Activated T-cell treated with anti-CD3 and anti-CD28 coated beads, Interleukin-2, amount 50 U/mL, for 4 hours (primary cell): ENCODE measurements at regions not wholly inside any gene's neighbourhood (a gene's known extent, or its start where the extent isn't known, plus 50 kb on each side); places are given as distances from the start of the nearest gene placed in this dataset.

Experiments used
- ATAC-seq, 2 donors: fragments of 200-7000 bp; cut with Tn5 transposase; one replicate each; pipeline ENCODE4 v1.10.0; 2021
- DNase-seq: peaks from one replicate; pipeline ENCODE4 v3.0.0-alpha.2; 2020
- H3K27me3 Mint-ChIP-seq: one replicate; pipeline ENCODE4 v1.8.0; 2021; ENCODE audit warnings: low read depth, mixed read lengths
- H3K36me3 Mint-ChIP-seq: one replicate; pipeline ENCODE4 v1.8.0; 2022; ENCODE audit warnings: mixed read lengths; ENCODE audit not compliant: insufficient read depth
- H3K4me1 Mint-ChIP-seq: one replicate; pipeline ENCODE4 v1.8.0; 2021; ENCODE audit warnings: low read depth, mixed read lengths
- H3K4me3 Mint-ChIP-seq: one replicate; pipeline ENCODE4 v1.8.0; 2021; ENCODE audit warnings: mild to moderate bottlenecking, moderate library complexity, mixed read lengths
- H3K9me3 Mint-ChIP-seq: one replicate; pipeline ENCODE4 v1.8.0; 2021; ENCODE audit warnings: mixed read lengths

- H3K4me3 Mint-ChIP-seq = no peak overlapping the region
- no peak for DNase-seq
- peaks cover 15% of the 10 kb centered on the region for H3K9me3 Mint-ChIP-seq
- ATAC-seq = no peak
- no peaks in the 10 kb centered on the region for H3K36me3 Mint-ChIP-seq
- H3K27me3 Mint-ChIP-seq = no peaks in the 10 kb centered on the region
- no peaks in the 10 kb centered on the region for H3K4me1 Mint-ChIP-seq
These were observed 1143.6 kb downstream of the FLRT2 start for GRCh38 chr14:86673523-86673969.

- no peaks in the 10 kb centered on the region for H3K27me3 Mint-ChIP-seq
- ATAC-seq (no peak), DNase-seq (no peak)
- H3K4me1 Mint-ChIP-seq = no peaks in the 10 kb centered on the region
- no peaks in the 10 kb centered on the region for H3K36me3 Mint-ChIP-seq
- H3K9me3 Mint-ChIP-seq = peaks cover 12% of the 10 kb centered on the region
- no peak overlapping the region for H3K4me3 Mint-ChIP-seq
These were observed 1142.1 kb downstream of the FLRT2 start for GRCh38 chr14:86672080-86672479.

- Mint-ChIP-seq H3K9me3 (peaks cover 12% of the 10 kb centered on the region), H3K36me3 (no peaks in the 10 kb centered on the region), H3K4me1 (no peaks in the 10 kb centered on the region), H3K4me3 (no peak overlapping the region), H3K27me3 (no peaks in the 10 kb centered on the region)
- DNase-seq (no peak), ATAC-seq (no peak)
These were observed 1136.0 kb downstream of the FLRT2 start for GRCh38 chr14:86665975-86666374.

GRCh38 chr14:86662334-86662733 is 1132.4 kb downstream of the FLRT2 start:
- DNase-seq (no peak), ATAC-seq (no peak)
- no peak overlapping the region for H3K4me3 Mint-ChIP-seq
- H3K36me3 Mint-ChIP-seq = no peaks in the 10 kb centered on the region
- peaks cover 5% of the 10 kb centered on the region for H3K9me3 Mint-ChIP-seq
- H3K4me1 Mint-ChIP-seq = no peaks in the 10 kb centered on the region
- no peaks in the 10 kb centered on the region for H3K27me3 Mint-ChIP-seq

- DNase-seq = no peak
- Mint-ChIP-seq H3K4me1 (no peaks in the 10 kb centered on the region), H3K27me3 (no peaks in the 10 kb centered on the region), H3K36me3 (no peaks in the 10 kb centered on the region), H3K4me3 (no peak overlapping the region), H3K9me3 (peaks cover 6% of the 10 kb centered on the region)
- no peak for ATAC-seq
These were observed 1124.7 kb downstream of the FLRT2 start for GRCh38 chr14:86654558-86655184.

GRCh38 chr14:86652526-86652925 is 1122.6 kb downstream of the FLRT2 start:
- H3K9me3 Mint-ChIP-seq = peaks cover 6% of the 10 kb centered on the region
- no peak for ATAC-seq
- no peak overlapping the region for H3K4me3 Mint-ChIP-seq
- H3K4me1 Mint-ChIP-seq = no peaks in the 10 kb centered on the region
- no peaks in the 10 kb centered on the region for H3K36me3 Mint-ChIP-seq
- no peaks in the 10 kb centered on the region for H3K27me3 Mint-ChIP-seq
- no peak for DNase-seq

- DNase-seq (no peak), ATAC-seq (no peak)
- Mint-ChIP-seq H3K4me1 (no peaks in the 10 kb centered on the region), H3K27me3 (no peaks in the 10 kb centered on the region), H3K9me3 (peaks cover 3% of the 10 kb centered on the region), H3K36me3 (no peaks in the 10 kb centered on the region), H3K4me3 (no peak overlapping the region)
These were observed 1117.0 kb downstream of the FLRT2 start for GRCh38 chr14:86646696-86647690.

GRCh38 chr14:86646125-86646524 is 1116.2 kb downstream of the FLRT2 start:
- no peaks in the 10 kb centered on the region for H3K27me3 Mint-ChIP-seq
- no peaks in the 10 kb centered on the region for H3K36me3 Mint-ChIP-seq
- no peaks in the 10 kb centered on the region for H3K4me1 Mint-ChIP-seq
- ATAC-seq (no peak), DNase-seq (no peak)
- H3K9me3 Mint-ChIP-seq = peaks cover 3% of the 10 kb centered on the region
- H3K4me3 Mint-ChIP-seq = no peak overlapping the region

- H3K27me3 Mint-ChIP-seq = no peaks in the 10 kb centered on the region
- DNase-seq (no peak), ATAC-seq (no peak)
These were observed 1111.4 kb downstream of the FLRT2 start for GRCh38 chr14:86641310-86641709.

GRCh38 chr14:86640288-86640687 is 1110.3 kb downstream of the FLRT2 start:
- DNase-seq (no peak), ATAC-seq (no peak)
- H3K36me3 Mint-ChIP-seq = no peaks in the 10 kb centered on the region
- H3K4me3 Mint-ChIP-seq = no peak overlapping the region
- no peaks in the 10 kb centered on the region for H3K27me3 Mint-ChIP-seq
- H3K4me1 Mint-ChIP-seq = no peaks in the 10 kb centered on the region
- no peaks in the 10 kb centered on the region for H3K9me3 Mint-ChIP-seq

More at GRCh38 chr14:86641310-86641709, 1111.4 kb downstream of the FLRT2 start:
- Mint-ChIP-seq H3K9me3 (no peaks in the 10 kb centered on the region), H3K4me1 (no peaks in the 10 kb centered on the region), H3K4me3 (no peak overlapping the region), H3K36me3 (no peaks in the 10 kb centered on the region)

- DNase-seq (no peak), ATAC-seq (no peak)
- no peaks in the 10 kb centered on the region for H3K27me3 Mint-ChIP-seq
- no peaks in the 10 kb centered on the region for H3K9me3 Mint-ChIP-seq
- no peaks in the 10 kb centered on the region for H3K4me1 Mint-ChIP-seq
- no peaks in the 10 kb centered on the region for H3K36me3 Mint-ChIP-seq
- H3K4me3 Mint-ChIP-seq = no peak overlapping the region
These were observed 1109.7 kb downstream of the FLRT2 start for GRCh38 chr14:86639666-86640065.

- Mint-ChIP-seq H3K36me3 (no peaks in the 10 kb centered on the region), H3K4me3 (no peak overlapping the region), H3K9me3 (no peaks in the 10 kb centered on the region), H3K4me1 (no peaks in the 10 kb centered on the region), H3K27me3 (no peaks in the 10 kb centered on the region)
- no peak for DNase-seq
- no peak for ATAC-seq
These were observed 1109.2 kb downstream of the FLRT2 start for GRCh38 chr14:86639146-86639545.

- no peaks in the 10 kb centered on the region for H3K36me3 Mint-ChIP-seq
These were observed 1097.1 kb downstream of the FLRT2 start for GRCh38 chr14:86627080-86627479.

GRCh38 chr14:86626530-86626929 is 1096.6 kb downstream of the FLRT2 start:
- H3K27me3 Mint-ChIP-seq = no peaks in the 10 kb centered on the region
- peaks cover 14% of the 10 kb centered on the region for H3K9me3 Mint-ChIP-seq
- ATAC-seq (no peak), DNase-seq (no peak)
- no peaks in the 10 kb centered on the region for H3K4me1 Mint-ChIP-seq
- no peaks in the 10 kb centered on the region for H3K36me3 Mint-ChIP-seq
- no peak overlapping the region for H3K4me3 Mint-ChIP-seq

More at GRCh38 chr14:86627080-86627479, 1097.1 kb downstream of the FLRT2 start:
- no peak for DNase-seq
- no peaks in the 10 kb centered on the region for H3K4me1 Mint-ChIP-seq
- no peaks in the 10 kb centered on the region for H3K27me3 Mint-ChIP-seq
- H3K9me3 Mint-ChIP-seq = peaks cover 14% of the 10 kb centered on the region
- H3K4me3 Mint-ChIP-seq = no peak overlapping the region
- no peak for ATAC-seq

GRCh38 chr14:86625637-86626036 is 1095.7 kb downstream of the FLRT2 start:
- no peaks in the 10 kb centered on the region for H3K4me1 Mint-ChIP-seq
- H3K4me3 Mint-ChIP-seq = no peak overlapping the region
- ATAC-seq (no peak), DNase-seq (no peak)
- H3K27me3 Mint-ChIP-seq = no peaks in the 10 kb centered on the region
- H3K36me3 Mint-ChIP-seq = no peaks in the 10 kb centered on the region
- peaks cover 12% of the 10 kb centered on the region for H3K9me3 Mint-ChIP-seq
